HepG2 (cell line): ENCODE measurements at regions not wholly inside any gene's neighbourhood (a gene's known extent, or its start where the extent isn't known, plus 50 kb on each side); places are given as distances from the start of the nearest gene placed in this dataset.

Source experiments
- ATAC-seq: fragments of 200-7000 bp; cut with Tn5 transposase; 3 replicates; pipeline ENCODE4 v1.9.1; 2020; ENCODE audit warnings: mild to moderate bottlenecking, moderate library complexity
- BruUV-seq: library from RNA; stranded (reverse); fragments of 400-500 nt; replicated peaks from 2 replicates; lab custom pipeline; 2021; lab: Mats Ljungman, UMichigan
- CTCF ChIA-PET: fragments of 300-600 bp; formaldehyde crosslinking; extraction: SDS; loops from one replicate; lab custom pipeline; 2021; ENCODE audit warnings: low total read pairs, inconsistent platforms, low intra/inter-chr PET ratio; lab: Yijun Ruan, JAX
- POLR2A ChIA-PET: fragments of 350-600 bp; sonication (Branson Sonifier 250); formaldehyde crosslinking; loops from one replicate; lab custom pipeline; 2020; ENCODE audit warnings: antibody characterized with exemption, inconsistent platforms; lab: Yijun Ruan, JAX
- DNase-seq: peaks from one replicate; pipeline ENCODE4 v3.0.0-alpha.2; 2015; ENCODE audit warnings: low spot score
- FAIRE-seq: peaks from 3 replicates; lab custom pipeline; 2011; peaks lifted over from hg19 to GRCh38; lab: Jason Lieb, UNC
- H2AFZ ChIP-seq: one replicate; pipeline ENCODE4 v1.6.1; 2011; ENCODE audit warnings: low read length, inconsistent platforms
- H3K27ac ChIP-seq: fragments of 300-600 bp; 3 replicates; pipeline ENCODE4 v1.8.0; 2011; ENCODE audit warnings: mixed run types, mild to moderate bottlenecking, mixed read lengths, low read length, inconsistent platforms; ENCODE audit not compliant: insufficient read depth; ENCODE audit errors: extremely low read length
- H3K27me3 ChIP-seq, 2 experiments: fragments of 200-600 bp in 1 of 2; 2 replicates in 1 of 2; 3 replicates in 1 of 2; pipeline versions ENCODE4 v1.6.0 to v1.8.0; 2011; ENCODE audit warnings: low read length in 2 of 2, mild to moderate bottlenecking in 2 of 2, moderate library complexity in 2 of 2, inconsistent platforms in 1 of 2; ENCODE audit not compliant: insufficient read depth in 2 of 2, control insufficient read depth in 1 of 2
- H3K36me3 ChIP-seq, 2 experiments: fragments of 200-600 bp in 1 of 2; replicated peaks in 1 of 2; 2 replicates in 1 of 2; 3 replicates in 1 of 2; pipeline versions ENCODE4 v1.5.1 to v1.8.0; 2011; ENCODE audit warnings: low read length in 2 of 2, inconsistent platforms in 1 of 2; ENCODE audit not compliant: insufficient read depth in 2 of 2, control insufficient read depth in 1 of 2
- H3K4me1 ChIP-seq: 2 replicates; pipeline ENCODE4 v1.5.1; 2012; ENCODE audit warnings: low read length, inconsistent platforms; ENCODE audit not compliant: insufficient read depth
- H3K4me2 ChIP-seq: 2 replicates; pipeline ENCODE4 v1.6.0; 2011; ENCODE audit warnings: low read depth, low read length, inconsistent platforms
- H3K4me3 ChIP-seq, 3 experiments: fragments of 200-600 bp in 1 of 3; sonication (generic), shearing (Covaris generic) in 1 of 3; replicated peaks in 1 of 3; 2 replicates each; pipeline ENCODE4 v1.5.1; 2011 to 2016; ENCODE audit warnings: low read length in 3 of 3, inconsistent platforms in 2 of 3, low read depth in 2 of 3, mild to moderate bottlenecking in 2 of 3, control low read depth in 1 of 3, mixed read lengths in 1 of 3; ENCODE audit not compliant: insufficient read depth in 1 of 3
- H3K79me2 ChIP-seq: one replicate; pipeline ENCODE4 v1.6.1; 2011; ENCODE audit warnings: low read length, inconsistent platforms; ENCODE audit not compliant: insufficient read depth
- H3K9ac ChIP-seq: 2 replicates; pipeline ENCODE4 v1.6.0; 2011; ENCODE audit warnings: mild to moderate bottlenecking, low read depth, low read length, inconsistent platforms; ENCODE audit not compliant: insufficient read depth
- H3K9me3 ChIP-seq: 2 replicates; pipeline ENCODE4 v1.5.1; 2012; ENCODE audit warnings: mild to moderate bottlenecking, low read length
- H4K20me1 ChIP-seq: 2 replicates; pipeline ENCODE4 v1.6.0; 2011; ENCODE audit warnings: inconsistent platforms, mild to moderate bottlenecking, low read length, moderate library complexity; ENCODE audit not compliant: insufficient read depth
- AHDC1 ChIP-seq: sonication (generic); formaldehyde crosslinking; IDR thresholded peaks from 2 replicates; pipeline ENCODE4 v1.5.1; 2020; ENCODE audit warnings: mild to moderate bottlenecking, missing genetic modification reagents, borderline replicate concordance
- ZNF512B ChIP-seq: sonication (generic); formaldehyde crosslinking; IDR thresholded peaks from 2 replicates; pipeline ENCODE4 v1.5.1; 2020; ENCODE audit warnings: missing genetic modification reagents, mild to moderate bottlenecking, borderline replicate concordance
- ZNF713 ChIP-seq: sonication (generic); formaldehyde crosslinking; IDR thresholded peaks from 2 replicates; pipeline ENCODE4 v1.4.0; 2020; ENCODE audit warnings: mild to moderate bottlenecking, missing genetic modification reagents
- ZNF792 ChIP-seq: IDR thresholded peaks from 2 replicates; pipeline ENCODE4 v1.6.1; 2016
- ZSCAN9 ChIP-seq: IDR thresholded peaks from 2 replicates; pipeline ENCODE4 v1.6.1; 2016; ENCODE audit warnings: borderline replicate concordance
- WGBS: methylation state at CpG from one replicate; pipeline ENCODE4 v1.1.6; 2017; ENCODE audit warnings: low lambda C conversion rate; 5-methylcytosine and 5-hydroxymethylcytosine counted together
- in situ Hi-C: cut with HindIII; loops from 2 replicates; pipeline ENCODE4 v1.10.0; 2017; ENCODE audit warnings: low pct_unique_long_range_greater_than_20kb; ENCODE audit not compliant: extremely low pct_ligation_motif_present
- intact Hi-C: fragments of 100-400 bp; cut with micrococcal nuclease; formaldehyde crosslinking; loops from one replicate; pipeline ENCODE4 v1.10.0; 2022; ENCODE audit not compliant: unreplicated experiment

- ChIA-PET POLR2A (no interaction called here), CTCF (no interaction called here)
- Histone ChIP-seq H3K4me1 (no peaks in the 10 kb centered on the region), H3K27me3 (no peaks in the 10 kb centered on the region), H3K79me2 (no peaks in the 10 kb centered on the region), H3K36me3 (no peaks in the 10 kb centered on the region), H4K20me1 (no peaks in the 10 kb centered on the region), H3K4me3 (no peak overlapping the region), H3K4me2 (no peak overlapping the region), H3K9me3 (no peaks in the 10 kb centered on the region; the same call in 1 of the 2 replicates), H3K9ac (no peak overlapping the region), H3K27ac (no peak overlapping the region), H2AFZ (no peak overlapping the region)
- BruUV-seq, result no TSS peak
- in situ Hi-C loops (no loop called here), intact Hi-C loops (no loop called here)
- FAIRE-seq (no peak), DNase-seq (no peak), ATAC-seq (no peak)
- TF ChIP-seq ZSCAN9 (CRISPR knock-in tag) (no peak), ZNF713 (CRISPR knock-in tag) (no peak), ZNF512B (CRISPR knock-in tag) (no peak), AHDC1 (CRISPR knock-in tag) (no peak), ZNF792 (CRISPR knock-in tag) (no peak)
- WGBS, result no CpG with 5 or more reads among the region's 5 CpGs
Measured at GRCh38 chr19:29044037-29044436, 168.9 kb downstream of the UQCRFS1 start.
